KBM-7 (cell line): ENCODE measurements at regions not wholly inside any gene's neighbourhood (a gene's known extent, or its start where the extent isn't known, plus 50 kb on each side); places are given as distances from the start of the nearest gene placed in this dataset.
A peak's percentile ranks its signal among the peaks of the same experiment; 100 is the strongest.
"Not testable (repeated sequence)": the region's sequence is repeated elsewhere in the genome, so short reads cannot be mapped to it uniquely, and the experiment has no call there.

Experiments used
- DNase-seq: peaks from one replicate; pipeline ENCODE4 v3.0.0-alpha.2; 2015
- in situ Hi-C: fragments of 300-500 bp; cut with MboI; formaldehyde crosslinking; loops from 2 replicates; pipeline ENCODE4 v1.14.3; 2020; ENCODE audit warnings: low sequenced_read_pairs, low pct_unique_long_range_greater_than_20kb, mixed read lengths

- in situ Hi-C loops, DNase-seq: not testable (repeated sequence)
Measured at GRCh38 chr21:6545288-6545687, 3976.1 kb upstream of the TPTE start.

- in situ Hi-C loops, DNase-seq: not testable (repeated sequence)
Measured at GRCh38 chr21:6551045-6551444, 3970.3 kb upstream of the TPTE start.

GRCh38 chr21:6553505-6554376 is 3967.6 kb upstream of the TPTE start:
- in situ Hi-C loops, DNase-seq: not testable (repeated sequence)

- DNase-seq, in situ Hi-C loops: not testable (repeated sequence)
Measured at GRCh38 chr21:6554377-6554864, 3967.0 kb upstream of the TPTE start.

GRCh38 chr21:6556516-6556915 is 3964.9 kb upstream of the TPTE start:
- DNase-seq, in situ Hi-C loops: not testable (repeated sequence)

GRCh38 chr21:6557415-6557814 is 3964.0 kb upstream of the TPTE start:
- DNase-seq, in situ Hi-C loops: not testable (repeated sequence)

- in situ Hi-C loops: not testable (repeated sequence)
Measured at GRCh38 chr21:6561168-6561567, 3960.2 kb upstream of the TPTE start.

GRCh38 chr21:6561578-6561977 is 3959.8 kb upstream of the TPTE start:
- DNase-seq, in situ Hi-C loops: not testable (repeated sequence)

More at GRCh38 chr21:6561168-6561567, 3960.2 kb upstream of the TPTE start:
- not testable (repeated sequence) for DNase-seq

GRCh38 chr21:6564543-6565166 is 3956.7 kb upstream of the TPTE start:
- not testable (repeated sequence) for DNase-seq

GRCh38 chr21:6565190-6566094 is 3955.9 kb upstream of the TPTE start:
- in situ Hi-C loops: not testable (repeated sequence)
- peak; percentile 1 for DNase-seq

More at GRCh38 chr21:6564543-6565166, 3956.7 kb upstream of the TPTE start:
- in situ Hi-C loops: not testable (repeated sequence)

- in situ Hi-C loops: not testable (repeated sequence)
Measured at GRCh38 chr21:6567542-6567941, 3953.8 kb upstream of the TPTE start.

GRCh38 chr21:6569152-6569551 is 3952.2 kb upstream of the TPTE start:
- DNase-seq, in situ Hi-C loops: not testable (repeated sequence)

More at GRCh38 chr21:6567542-6567941, 3953.8 kb upstream of the TPTE start:
- not testable (repeated sequence) for DNase-seq

GRCh38 chr21:6569587-6570392 is 3951.6 kb upstream of the TPTE start:
- in situ Hi-C loops, DNase-seq: not testable (repeated sequence)

- in situ Hi-C loops, DNase-seq: not testable (repeated sequence)
Measured at GRCh38 chr21:6570700-6571368, 3950.5 kb upstream of the TPTE start.

- DNase-seq, in situ Hi-C loops: not testable (repeated sequence)
Measured at GRCh38 chr21:6573576-6573975, 3947.8 kb upstream of the TPTE start.

- in situ Hi-C loops, DNase-seq: not testable (repeated sequence)
Measured at GRCh38 chr21:6579801-6580200, 3941.6 kb upstream of the TPTE start.
